PC-9 (cell line): ENCODE measurements at regions not wholly inside any gene's neighbourhood (a gene's known extent, or its start where the extent isn't known, plus 50 kb on each side); places are given as distances from the start of the nearest gene placed in this dataset.

Experiments
- BruUV-seq: library from RNA; stranded (reverse); fragments of 400-500 nt; replicated peaks from 2 replicates; lab custom pipeline; 2021; lab: Mats Ljungman, UMichigan
- CTCF ChIA-PET: fragments of 300-600 bp; sonication (Branson Sonifier 250); formaldehyde crosslinking; loops from one replicate; lab custom pipeline; 2022; ENCODE audit warnings: antibody characterized with exemption; lab: Charles Lee
- POLR2A ChIA-PET: fragments of 300-600 bp; sonication (Branson Sonifier 250); formaldehyde crosslinking; loops from one replicate; lab custom pipeline; 2022; ENCODE audit warnings: antibody characterized with exemption; ENCODE audit not compliant: unreplicated experiment; lab: Charles Lee
- DNase-seq, 2 experiments: peaks; one replicate each; pipeline versions ENCODE4 v3.0.0 to v3.0.0-alpha.2; 2015 to 2022; ENCODE audit warnings: mixed read lengths in 1 of 2
- H2AFZ ChIP-seq: fragments of 200-600 bp; sonication (generic); 2 replicates; pipeline ENCODE4 v1.8.1; 2017; ENCODE audit warnings: antibody characterized with exemption
- H3F3A ChIP-seq: fragments of 200-600 bp; sonication (generic); 2 replicates; pipeline ENCODE4 v1.8.1; 2017; ENCODE audit warnings: antibody characterized with exemption, mild to moderate bottlenecking, low read depth; ENCODE audit not compliant: insufficient read depth
- H3K27ac ChIP-seq: fragments of 200-600 bp; sonication (generic); 2 replicates; pipeline ENCODE4 v1.6.1; 2016; ENCODE audit warnings: mixed run types
- H3K27me3 ChIP-seq: fragments of 200-600 bp; sonication (generic); 2 replicates; pipeline ENCODE4 v1.6.1; 2016; ENCODE audit warnings: low read depth, mixed run types; ENCODE audit not compliant: insufficient read depth
- H3K36me3 ChIP-seq: fragments of 200-600 bp; sonication (generic); 2 replicates; pipeline ENCODE4 v1.6.1; 2016; ENCODE audit warnings: low read depth, mixed run types
- H3K4me1 ChIP-seq: fragments of 200-600 bp; sonication (generic); replicated peaks from 2 replicates; pipeline ENCODE4 v1.6.1; 2016; ENCODE audit warnings: mixed run types; ENCODE audit not compliant: insufficient read depth
- H3K4me2 ChIP-seq: fragments of 200-600 bp; sonication (generic); 2 replicates; pipeline ENCODE4 v1.6.1; 2017; ENCODE audit warnings: mixed run types
- H3K4me3 ChIP-seq: fragments of 200-600 bp; sonication (generic); 2 replicates; pipeline ENCODE4 v1.6.1; 2016; ENCODE audit warnings: mixed run types
- H3K79me2 ChIP-seq: fragments of 200-600 bp; sonication (generic); 2 replicates; pipeline ENCODE4 v1.6.1; 2017; ENCODE audit warnings: low read depth, mixed run types
- H3K9me2 ChIP-seq: fragments of 200-600 bp; sonication (generic); 2 replicates; pipeline ENCODE4 v1.8.1; 2017; ENCODE audit warnings: mild to moderate bottlenecking; ENCODE audit not compliant: insufficient read depth
- H3K9me3 ChIP-seq: fragments of 200-600 bp; sonication (generic); 2 replicates; pipeline ENCODE4 v1.8.1; 2016; ENCODE audit warnings: low read depth; ENCODE audit not compliant: insufficient read depth
- H4K20me1 ChIP-seq: fragments of 200-600 bp; sonication (generic); 2 replicates; pipeline ENCODE4 v1.8.1; 2017; ENCODE audit not compliant: insufficient read depth
- EZH2 ChIP-seq: fragments of 200-600 bp; sonication (generic); IDR thresholded peaks from 2 replicates; pipeline ENCODE4 v1.8.0; 2017; ENCODE audit warnings: antibody characterized with exemption, low read depth
- intact Hi-C: fragments of 100-400 bp; cut with micrococcal nuclease; formaldehyde crosslinking; loops from one replicate; pipeline ENCODE4 v1.10.0; 2022; ENCODE audit not compliant: unreplicated experiment
- TF ChIP-seq, protein P1 (sequence below): fragments of 200-600 bp; sonication (generic); conservative IDR thresholded peaks from 2 replicates; pipeline ENCODE4 v1.6.1; 2017; ENCODE audit warnings: mixed run types, antibody characterized with exemption, mild to moderate bottlenecking, moderate library complexity

DNA sequence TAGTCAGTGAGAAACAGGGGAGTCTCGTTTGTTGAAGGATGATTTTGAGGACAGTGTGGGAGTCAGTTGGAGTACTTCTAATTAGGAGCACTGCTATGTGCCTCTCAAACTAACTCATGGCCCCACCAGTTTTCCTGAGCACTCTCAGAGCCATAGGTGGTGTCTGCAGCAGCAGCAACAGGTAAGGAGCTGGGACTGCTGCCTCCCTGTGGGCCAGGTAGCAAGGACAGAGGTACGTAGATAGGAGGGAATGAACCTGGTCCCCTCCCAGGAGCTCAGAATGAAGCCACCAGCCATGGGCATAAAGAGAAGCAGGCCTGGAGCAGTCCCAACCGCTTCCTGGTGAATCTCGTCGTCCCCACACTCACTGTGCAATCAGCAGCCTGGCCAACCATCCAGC, 183.4 kb downstream of the BUD13 start:
- H3F3A ChIP-seq = no peaks in the 10 kb centered on the region
- BruUV-seq = no TSS peak
- no peaks in the 10 kb centered on the region for H3K9me3 ChIP-seq
- no peaks in the 10 kb centered on the region for H3K79me2 ChIP-seq
- intact Hi-C loops = no loop called here
- H3K4me2 ChIP-seq = no peak overlapping the region
- no peak overlapping the region for H2AFZ ChIP-seq
- no peaks in the 10 kb centered on the region for H3K36me3 ChIP-seq
- H3K27ac ChIP-seq = no peak overlapping the region
- ChIA-PET CTCF (no interaction called here), POLR2A (no interaction called here)
- H4K20me1 ChIP-seq = no peaks in the 10 kb centered on the region
- no peak for DNase-seq
- TF ChIP-seq EZH2 = no peak
- TF ChIP-seq, protein P1, sequence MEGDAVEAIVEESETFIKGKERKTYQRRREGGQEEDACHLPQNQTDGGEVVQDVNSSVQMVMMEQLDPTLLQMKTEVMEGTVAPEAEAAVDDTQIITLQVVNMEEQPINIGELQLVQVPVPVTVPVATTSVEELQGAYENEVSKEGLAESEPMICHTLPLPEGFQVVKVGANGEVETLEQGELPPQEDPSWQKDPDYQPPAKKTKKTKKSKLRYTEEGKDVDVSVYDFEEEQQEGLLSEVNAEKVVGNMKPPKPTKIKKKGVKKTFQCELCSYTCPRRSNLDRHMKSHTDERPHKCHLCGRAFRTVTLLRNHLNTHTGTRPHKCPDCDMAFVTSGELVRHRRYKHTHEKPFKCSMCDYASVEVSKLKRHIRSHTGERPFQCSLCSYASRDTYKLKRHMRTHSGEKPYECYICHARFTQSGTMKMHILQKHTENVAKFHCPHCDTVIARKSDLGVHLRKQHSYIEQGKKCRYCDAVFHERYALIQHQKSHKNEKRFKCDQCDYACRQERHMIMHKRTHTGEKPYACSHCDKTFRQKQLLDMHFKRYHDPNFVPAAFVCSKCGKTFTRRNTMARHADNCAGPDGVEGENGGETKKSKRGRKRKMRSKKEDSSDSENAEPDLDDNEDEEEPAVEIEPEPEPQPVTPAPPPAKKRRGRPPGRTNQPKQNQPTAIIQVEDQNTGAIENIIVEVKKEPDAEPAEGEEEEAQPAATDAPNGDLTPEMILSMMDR = no peak
- no peak overlapping the region for H3K4me3 ChIP-seq
- no peaks in the 10 kb centered on the region for H3K4me1 ChIP-seq
- no peaks in the 10 kb centered on the region for H3K9me2 ChIP-seq
- peaks cover 80% of the 10 kb centered on the region for H3K27me3 ChIP-seq

DNA sequence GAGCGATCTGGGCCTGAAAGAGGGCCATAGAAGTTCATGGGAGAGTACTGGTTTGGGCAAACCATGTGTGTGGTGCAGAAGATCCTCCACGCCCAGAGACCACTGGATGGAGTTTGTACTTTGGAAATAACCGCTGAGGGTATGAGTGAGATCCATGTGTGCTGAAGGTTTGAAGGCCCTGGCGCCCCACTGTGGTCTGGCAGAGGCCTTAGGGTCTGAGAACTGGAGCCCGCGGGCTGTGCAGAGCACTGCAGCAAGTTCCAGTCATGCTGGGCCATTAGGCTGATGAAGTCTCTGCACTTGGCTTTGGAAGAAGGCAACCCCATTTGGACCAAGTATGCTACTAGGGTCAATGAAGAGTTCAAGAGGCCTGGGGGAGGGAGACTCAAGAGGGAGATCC, 186.4 kb downstream of the BUD13 start:
- no TSS peak for BruUV-seq
- TF ChIP-seq EZH2 = no peak
- TF ChIP-seq, protein P1 = no peak

DNA sequence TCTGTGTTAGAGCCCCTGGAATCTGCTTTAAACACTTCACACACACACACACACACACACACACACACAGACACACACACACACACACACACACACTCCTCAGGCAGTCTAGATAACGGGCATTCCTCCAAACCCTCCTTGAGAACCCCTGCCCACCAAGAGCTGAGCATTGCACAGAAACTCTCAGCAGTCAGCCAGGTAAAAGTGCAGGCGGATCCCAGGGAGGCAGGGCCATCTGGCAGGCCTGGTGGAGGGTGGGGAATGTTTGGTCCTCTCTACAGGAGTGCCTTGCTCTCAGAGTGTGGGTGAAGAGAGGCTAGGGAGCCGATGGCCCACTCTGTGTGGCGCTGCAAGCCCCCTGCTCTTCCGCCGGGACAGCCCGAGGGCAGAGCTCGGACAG, 190.2 kb downstream of the BUD13 start:
- Histone ChIP-seq H3F3A (no peaks in the 10 kb centered on the region), H3K4me3 (no peak overlapping the region), H3K9me2 (no peaks in the 10 kb centered on the region), H3K9me3 (no peaks in the 10 kb centered on the region), H4K20me1 (no peaks in the 10 kb centered on the region), H3K36me3 (no peaks in the 10 kb centered on the region), H3K4me2 (no peak overlapping the region), H3K4me1 (no peaks in the 10 kb centered on the region), H2AFZ (no peak overlapping the region), H3K27me3 (peaks cover 85% of the 10 kb centered on the region), H3K79me2 (no peaks in the 10 kb centered on the region), H3K27ac (no peak overlapping the region)
- intact Hi-C loops = no loop called here
- no TSS peak for BruUV-seq
- no peak for DNase-seq
- TF ChIP-seq, protein P1 = no peak
- TF ChIP-seq EZH2 = no peak
- CTCF ChIA-PET = no interaction called here
- POLR2A ChIA-PET = no interaction called here

More for the DNA sequence above, 186.4 kb downstream of the BUD13 start:
- H3K9me2 ChIP-seq = no peaks in the 10 kb centered on the region
- peaks cover 79% of the 10 kb centered on the region for H3K27me3 ChIP-seq
- H3K9me3 ChIP-seq = no peaks in the 10 kb centered on the region
- H3K36me3 ChIP-seq = no peaks in the 10 kb centered on the region
- CTCF ChIA-PET = no interaction called here
- DNase-seq = no peak
- H3K4me2 ChIP-seq = no peak overlapping the region
- H4K20me1 ChIP-seq = no peaks in the 10 kb centered on the region
- no peak overlapping the region for H3K27ac ChIP-seq
- no peaks in the 10 kb centered on the region for H3K79me2 ChIP-seq
- no peak overlapping the region for H3K4me3 ChIP-seq
- POLR2A ChIA-PET = no interaction called here
- H2AFZ ChIP-seq = no peak overlapping the region
- no peaks in the 10 kb centered on the region for H3K4me1 ChIP-seq
- intact Hi-C loops = no loop called here
- H3F3A ChIP-seq = no peaks in the 10 kb centered on the region
